Skeletal muscle cell (primary cell): ENCODE measurements at regions not wholly inside any gene's neighbourhood (a gene's known extent, or its start where the extent isn't known, plus 50 kb on each side); places are given as distances from the start of the nearest gene placed in this dataset.
"Not testable (repeated sequence)": the region's sequence is repeated elsewhere in the genome, so short reads cannot be mapped to it uniquely, and the experiment has no call there.

Experiments
- DNase-seq: peaks from one replicate; pipeline ENCODE4 v3.0.0-alpha.2; 2010; ENCODE audit warnings: low read depth
- H3K4me3 ChIP-seq: 2 replicates; pipeline ENCODE4 v1.5.1; 2011; ENCODE audit warnings: low read depth, mild to moderate bottlenecking, control low read depth, low read length, moderate library complexity

DNA sequence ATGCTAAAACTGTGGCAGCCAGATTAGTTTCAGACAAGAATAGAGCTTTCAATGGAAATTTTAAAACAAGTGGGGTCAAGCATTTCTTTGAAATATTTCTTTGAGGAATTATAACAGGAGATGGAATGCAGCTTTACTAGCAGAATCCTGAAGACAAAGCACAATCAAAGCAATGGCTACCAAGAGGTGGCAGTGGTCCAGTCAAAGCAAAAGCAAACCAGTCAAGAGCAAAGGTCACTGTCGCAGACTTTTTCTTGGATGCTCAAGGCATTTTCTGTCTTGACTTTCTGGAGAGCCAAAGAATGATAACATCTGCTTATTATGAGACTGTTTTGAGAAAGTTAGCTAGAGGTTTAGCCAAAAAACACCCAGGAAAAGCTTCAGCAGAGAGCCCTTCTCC lies 351.2 kb upstream of the DLGAP1 start:
- H3K4me3 ChIP-seq: no peak overlapping the region
- DNase-seq: no peak

DNA sequence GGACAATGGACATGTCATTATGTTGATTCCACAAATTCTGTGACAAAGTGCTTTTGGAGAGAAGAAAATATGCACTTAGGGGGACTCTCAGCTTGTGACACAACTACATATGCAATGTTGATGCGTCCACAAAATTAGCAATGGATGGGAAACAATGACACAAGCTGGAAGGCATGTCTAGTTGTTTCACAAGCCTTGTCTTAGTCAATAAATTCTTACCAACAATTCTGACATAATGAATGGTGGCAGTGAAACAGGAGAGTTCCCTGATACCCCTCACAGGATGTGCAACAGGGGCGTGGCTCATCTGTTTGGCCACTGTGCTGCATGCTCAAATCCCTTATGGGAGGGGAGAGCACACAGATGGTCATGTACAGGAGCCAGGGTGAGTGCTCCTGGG lies 347.2 kb upstream of the DLGAP1 start:
- no peak overlapping the region for H3K4me3 ChIP-seq

DNA sequence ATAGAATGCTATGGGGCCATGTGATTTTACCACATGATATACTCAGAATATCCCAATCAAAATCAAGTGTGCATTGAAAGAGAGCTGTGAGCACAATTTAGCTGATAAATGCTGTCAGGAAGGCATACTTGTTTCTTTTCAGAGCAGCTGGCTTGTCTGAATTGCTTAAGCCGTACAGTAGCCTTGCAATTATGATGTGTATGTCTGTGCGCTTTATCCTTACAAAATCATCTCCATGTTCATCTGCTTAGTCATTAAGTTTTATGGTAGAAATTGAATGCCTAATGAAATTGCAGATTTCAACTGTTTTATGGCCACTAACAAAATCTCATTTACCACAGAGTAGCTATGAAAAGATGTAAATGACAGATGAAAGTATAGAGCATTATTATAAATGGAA lies 346.0 kb upstream of the DLGAP1 start:
- DNase-seq: no peak
- H3K4me3 ChIP-seq: no peak overlapping the region

More for the DNA sequence above, 347.2 kb upstream of the DLGAP1 start:
- DNase-seq: no peak

- DNase-seq: no peak
- no peak overlapping the region for H3K4me3 ChIP-seq
Measured at GRCh38 chr18:4797002-4797685, 342.0 kb upstream of the DLGAP1 start.

GRCh38 chr18:4789506-4789905 lies 334.4 kb upstream of the DLGAP1 start:
- no peak overlapping the region for H3K4me3 ChIP-seq
- DNase-seq: no peak

DNA sequence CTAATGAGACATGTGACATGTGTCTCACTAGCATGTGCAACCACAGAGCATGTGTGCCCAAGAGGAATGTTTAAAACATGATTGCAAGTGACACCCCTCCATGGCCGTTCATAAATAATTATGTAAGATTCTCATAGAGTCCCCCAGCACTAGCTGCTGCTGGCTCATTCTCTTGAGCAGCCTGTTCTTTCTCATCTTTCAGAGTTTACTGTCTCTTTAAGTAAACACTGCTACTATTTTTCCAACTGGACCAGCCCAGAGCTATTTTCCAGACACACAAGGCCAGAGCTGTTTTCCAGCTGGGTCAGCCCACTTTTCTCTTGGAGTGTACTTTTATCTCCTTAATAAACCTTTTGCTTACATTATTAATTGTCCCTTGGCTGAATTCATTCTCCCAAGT lies 326.8 kb upstream of the DLGAP1 start:
- no peak for DNase-seq
- H3K4me3 ChIP-seq: no peak overlapping the region

- H3K4me3 ChIP-seq: no peak overlapping the region
- DNase-seq: no peak
Measured at GRCh38 chr18:4765401-4765800, 310.3 kb upstream of the DLGAP1 start.

DNA sequence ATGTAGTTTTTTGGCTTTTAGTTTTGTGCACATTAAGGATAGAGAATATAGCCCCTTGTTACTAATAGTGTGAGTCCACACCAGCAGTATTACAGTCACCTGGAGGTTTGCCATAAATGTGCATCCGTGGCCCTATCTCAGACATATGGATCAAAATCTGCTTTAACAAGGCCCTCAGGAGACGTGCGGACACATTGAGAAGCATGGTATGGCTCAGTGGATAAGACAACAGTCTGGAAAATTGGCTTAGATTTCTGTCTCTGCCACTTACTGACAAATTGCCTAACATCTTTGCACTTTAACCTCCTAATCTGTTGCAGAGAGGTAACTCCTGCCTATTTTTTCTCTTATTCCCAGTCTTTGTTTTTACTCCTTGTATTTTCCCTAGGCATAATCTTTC lies 307.2 kb upstream of the DLGAP1 start:
- DNase-seq: no peak
- H3K4me3 ChIP-seq: no peak overlapping the region

DNA sequence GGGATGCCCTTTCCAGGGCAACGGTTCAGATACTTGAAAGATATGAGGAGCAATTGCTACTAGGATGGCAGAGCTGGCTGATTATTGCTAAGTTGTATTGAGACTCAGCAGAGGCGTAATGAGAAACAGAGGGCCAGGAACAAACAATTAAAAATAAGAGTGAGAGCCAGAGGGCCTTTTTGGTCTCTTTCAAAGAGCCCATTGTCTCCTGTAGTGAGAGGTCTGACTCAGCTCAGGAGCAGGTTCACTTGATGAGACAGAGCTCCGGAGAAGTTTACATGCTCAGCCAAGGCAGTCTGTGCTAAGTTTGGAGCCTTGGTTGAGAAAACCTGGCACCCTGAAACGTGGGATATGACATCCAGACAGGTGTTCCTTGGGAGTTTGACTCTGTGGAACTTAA lies 303.9 kb upstream of the DLGAP1 start:
- DNase-seq: no peak
- no peak overlapping the region for H3K4me3 ChIP-seq

DNA sequence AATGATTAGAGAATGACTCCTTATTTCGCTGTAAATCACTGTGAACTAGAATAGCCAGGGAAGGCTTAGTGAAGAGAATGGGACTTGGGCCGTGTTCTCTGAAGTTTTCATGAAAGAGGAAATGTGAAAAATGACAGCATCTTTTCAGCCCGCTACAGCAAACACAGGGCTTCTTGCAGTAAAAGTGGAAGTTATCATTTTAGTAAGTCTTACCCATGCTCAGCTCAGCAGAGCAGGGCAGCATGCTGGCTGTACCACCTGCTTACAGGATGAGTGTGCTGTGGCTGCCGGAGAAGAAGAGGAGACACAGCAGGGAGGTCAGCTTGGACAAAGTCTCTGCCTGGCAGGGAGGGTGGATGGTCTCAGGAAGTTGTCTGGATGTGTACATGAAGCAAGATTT lies 300.7 kb upstream of the DLGAP1 start:
- DNase-seq: no peak
- H3K4me3 ChIP-seq: no peak overlapping the region

DNA sequence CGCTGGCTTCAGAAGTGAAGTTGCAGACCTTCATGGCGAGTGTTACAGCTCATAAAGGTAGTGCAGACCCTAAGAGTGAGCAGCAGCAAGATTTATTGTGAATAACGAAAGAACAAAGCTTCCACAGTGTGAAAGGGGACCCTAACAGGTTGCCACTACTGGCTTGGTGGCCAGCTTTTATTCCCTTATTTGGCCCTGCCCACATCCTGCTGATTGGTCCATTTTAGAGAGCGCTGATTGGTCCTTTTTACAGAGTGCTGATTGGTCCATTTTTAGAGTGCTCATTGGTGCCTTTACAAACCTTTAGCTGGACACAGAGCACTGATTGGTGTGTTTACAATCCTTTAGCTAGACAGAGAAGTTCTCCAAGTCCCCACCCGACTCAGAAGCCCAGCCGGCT lies 298.0 kb upstream of the DLGAP1 start:
- H3K4me3 ChIP-seq, DNase-seq: not testable (repeated sequence)

DNA sequence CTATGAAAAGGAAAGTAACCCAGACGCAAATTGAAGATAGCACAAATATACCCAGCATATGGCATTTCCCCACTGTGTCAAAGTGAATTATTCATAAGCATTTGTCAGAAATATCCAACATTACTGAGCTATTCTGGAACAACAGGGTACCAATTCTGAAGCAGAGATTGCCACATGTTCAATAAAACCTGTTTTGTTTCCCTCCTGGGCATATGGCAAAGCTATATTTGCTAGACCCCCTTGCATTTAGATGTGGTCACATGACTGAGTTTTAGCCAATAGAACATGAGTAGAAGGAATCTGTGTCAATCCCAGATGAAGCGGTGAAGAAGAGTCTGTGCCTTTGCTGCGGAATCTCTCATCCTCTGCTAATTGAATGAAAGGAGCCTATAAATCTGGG lies 296.4 kb upstream of the DLGAP1 start:
- no peak overlapping the region for H3K4me3 ChIP-seq
- no peak for DNase-seq

DNA sequence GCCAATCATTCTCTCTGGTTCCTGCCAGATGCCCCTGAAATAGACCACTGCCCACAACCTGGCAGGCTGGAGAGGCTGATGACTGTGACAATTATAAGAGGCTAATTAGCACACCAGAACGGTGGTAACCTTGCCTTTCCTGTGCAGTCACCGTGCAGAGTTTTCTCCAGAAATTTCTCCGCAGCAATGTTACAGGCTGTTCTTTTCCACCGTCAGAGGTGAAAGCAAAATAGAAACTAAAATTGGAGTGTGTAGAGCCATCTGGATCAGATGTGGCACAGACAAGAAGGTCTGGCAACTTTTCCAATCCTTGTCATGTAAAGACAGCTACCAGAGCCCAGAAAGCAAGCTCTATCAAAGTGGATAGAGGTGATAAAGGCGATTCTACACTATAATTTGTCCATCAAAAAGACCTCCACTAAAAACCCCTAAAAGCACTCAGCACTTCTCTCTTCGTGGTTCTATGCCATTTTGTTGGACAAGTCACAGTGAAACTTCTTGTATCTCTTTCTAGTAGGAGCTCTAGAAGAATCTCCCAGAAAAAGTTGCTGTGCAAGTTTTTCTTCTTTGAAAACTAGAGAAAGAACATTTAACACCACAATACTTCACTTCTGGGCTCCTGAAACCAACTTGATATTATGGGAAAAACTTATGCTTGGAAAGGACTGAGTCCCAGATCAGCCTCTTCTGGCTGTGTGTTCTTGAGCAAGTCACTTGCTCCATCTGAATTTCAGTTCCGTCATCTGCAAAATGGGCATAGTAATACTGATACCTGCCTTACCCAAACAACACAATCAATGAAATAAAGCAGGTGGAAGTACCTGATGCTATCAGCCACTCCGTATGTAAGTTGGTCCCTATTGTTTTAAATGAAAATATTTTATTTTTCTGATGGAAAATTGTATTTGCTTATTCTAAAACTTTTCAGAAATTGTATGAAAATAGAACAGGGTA lies 295.6 kb upstream of the DLGAP1 start:
- DNase-seq: no peak
- H3K4me3 ChIP-seq: no peak overlapping the region

- no peak for DNase-seq
Measured at GRCh38 chr18:4748975-4749374, 293.9 kb upstream of the DLGAP1 start.

DNA sequence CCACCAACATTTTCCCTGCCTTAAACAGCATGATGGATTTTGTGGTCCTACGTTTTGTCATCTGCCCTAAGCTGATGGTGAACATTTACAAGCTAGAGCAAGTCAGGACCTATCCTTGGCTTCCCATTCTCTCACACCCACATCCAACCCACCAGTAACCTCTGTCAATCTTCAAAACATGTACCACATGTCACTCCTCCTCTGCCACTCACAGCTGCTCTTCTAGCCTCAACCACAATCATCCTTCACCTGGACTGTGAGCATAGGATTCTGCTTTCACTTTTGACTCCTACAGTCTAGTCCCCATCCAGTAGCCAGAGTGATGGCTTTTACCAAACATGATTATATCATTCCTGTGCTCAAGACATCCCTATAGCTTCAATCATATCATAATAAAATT lies 279.8 kb upstream of the DLGAP1 start:
- no peak overlapping the region for H3K4me3 ChIP-seq
- DNase-seq: no peak

More at GRCh38 chr18:4748975-4749374, 293.9 kb upstream of the DLGAP1 start:
- no peak overlapping the region for H3K4me3 ChIP-seq

- no peak overlapping the region for H3K4me3 ChIP-seq
- DNase-seq: no peak
Measured at GRCh38 chr18:4734021-4734420, 278.9 kb upstream of the DLGAP1 start.

- no peak overlapping the region for H3K4me3 ChIP-seq
- DNase-seq: no peak
Measured at GRCh38 chr18:4721545-4721944, 266.4 kb upstream of the DLGAP1 start.

DNA sequence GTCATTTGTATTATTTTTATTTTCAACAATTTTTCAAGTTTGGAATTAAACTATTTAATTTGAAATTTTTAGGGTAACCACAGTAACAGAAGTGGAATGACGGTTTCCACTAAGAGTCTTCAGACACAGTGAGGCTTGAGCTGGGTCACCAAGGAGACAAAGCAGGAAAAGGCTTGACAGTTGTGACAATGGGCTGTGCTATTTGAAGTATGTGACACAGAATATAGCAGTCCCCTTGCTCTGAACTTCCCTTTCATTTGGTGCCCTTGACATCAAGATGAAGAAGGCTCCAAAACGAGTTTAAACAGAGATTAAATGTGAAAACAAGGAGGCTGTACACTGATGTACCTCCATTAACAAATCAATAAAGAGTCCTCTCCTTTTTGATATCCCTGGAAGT lies 265.4 kb upstream of the DLGAP1 start:
- DNase-seq: no peak

GRCh38 chr18:4705894-4706293 lies 250.8 kb upstream of the DLGAP1 start:
- no peak for DNase-seq

More for the DNA sequence above, 265.4 kb upstream of the DLGAP1 start:
- H3K4me3 ChIP-seq: no peak overlapping the region

DNA sequence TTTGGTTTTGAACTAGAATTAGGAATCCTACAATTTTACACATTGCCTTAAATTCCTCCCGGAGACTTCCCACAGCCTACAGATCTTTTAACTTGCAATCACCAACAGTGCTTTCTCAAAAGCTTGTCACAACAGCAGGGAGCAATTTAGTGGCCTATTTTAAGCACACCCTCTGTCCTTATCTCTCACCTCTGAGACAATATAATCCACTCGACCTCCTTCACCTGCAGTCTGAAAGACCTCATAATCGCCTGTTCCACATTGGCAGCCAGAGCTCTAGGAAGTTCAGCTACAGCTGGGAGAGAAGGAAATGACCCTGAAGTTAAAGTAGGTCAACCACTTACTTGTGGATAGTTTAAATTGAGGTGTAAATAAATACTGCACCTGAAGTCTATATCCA lies 249.7 kb upstream of the DLGAP1 start:
- DNase-seq: no peak
- no peak overlapping the region for H3K4me3 ChIP-seq

More at GRCh38 chr18:4705894-4706293, 250.8 kb upstream of the DLGAP1 start:
- no peak overlapping the region for H3K4me3 ChIP-seq

DNA sequence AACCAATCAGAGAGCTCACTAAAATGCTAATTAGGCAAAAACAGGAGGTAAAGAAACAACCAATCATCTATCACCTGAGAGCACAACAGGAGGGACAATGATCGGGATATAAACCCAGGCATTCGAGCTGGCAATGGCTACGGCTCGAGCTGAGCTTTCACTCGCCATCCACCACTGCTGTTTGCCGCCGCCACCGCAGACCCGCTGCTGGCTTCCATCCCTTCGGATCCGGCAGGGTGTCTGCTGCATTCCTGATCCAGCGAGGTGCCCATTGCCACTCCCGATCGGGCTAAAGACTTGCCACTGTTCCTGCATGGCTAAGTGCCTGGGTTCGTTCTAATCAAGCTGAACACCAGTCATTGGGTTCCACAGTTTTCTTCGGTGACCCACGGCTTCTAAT lies 236.7 kb upstream of the DLGAP1 start:
- no peak for DNase-seq
- no peak overlapping the region for H3K4me3 ChIP-seq
